ENCODE measurements at regions not wholly inside any gene's neighbourhood (a gene's known extent, or its start where the extent isn't known, plus 50 kb on each side); places are given as distances from the start of the nearest gene placed in this dataset.
A peak's percentile ranks its signal among the peaks of the same experiment; 100 is the strongest.
"Not testable (repeated sequence)": the region's sequence is repeated elsewhere in the genome, so short reads cannot be mapped to it uniquely, and the experiment has no call there.

- Mint-ChIP-seq H3K4me3 (no peak overlapping the region), H3K27ac (no peak overlapping the region), H3K4me1 (no peaks in the 10 kb centered on the region), H3K9me3 (peaks cover 11 to 18% of the 10 kb centered on the region in 2 donors), H3K27me3 (no peaks in the 10 kb centered on the region)
- no peak for DNase-seq
- ATAC-seq = no peak
Measured at GRCh38 chr14:41285186-41285748, 321.4 kb upstream of the LRFN5 start.

DNA sequence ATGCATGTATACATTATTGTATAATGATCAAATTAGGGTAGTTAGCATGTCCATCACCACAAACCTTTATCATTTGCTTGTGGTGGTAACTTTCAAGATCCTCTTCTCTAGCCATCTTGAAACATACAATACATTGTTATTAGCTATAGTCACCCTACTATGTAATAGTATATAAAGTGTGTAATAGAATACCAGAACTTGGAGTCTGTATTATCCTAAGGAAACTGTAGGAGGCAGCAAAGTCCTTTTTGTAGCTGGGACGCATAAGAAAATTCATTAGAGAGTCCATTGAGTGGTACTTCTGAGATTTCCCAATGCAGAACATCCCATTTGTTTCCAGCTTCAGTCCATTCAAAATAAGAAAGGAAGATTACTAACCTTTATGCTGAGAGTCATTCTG, 325.9 kb upstream of the LRFN5 start:
- Mint-ChIP-seq H3K4me1 (no peaks in the 10 kb centered on the region), H3K4me3 (no peak overlapping the region), H3K27me3 (no peaks in the 10 kb centered on the region), H3K27ac (no peak overlapping the region), H3K9me3 (peaks cover 4 to 19% of the 10 kb centered on the region in 2 donors)
- DNase-seq (no peak), ATAC-seq (no peak)

DNA sequence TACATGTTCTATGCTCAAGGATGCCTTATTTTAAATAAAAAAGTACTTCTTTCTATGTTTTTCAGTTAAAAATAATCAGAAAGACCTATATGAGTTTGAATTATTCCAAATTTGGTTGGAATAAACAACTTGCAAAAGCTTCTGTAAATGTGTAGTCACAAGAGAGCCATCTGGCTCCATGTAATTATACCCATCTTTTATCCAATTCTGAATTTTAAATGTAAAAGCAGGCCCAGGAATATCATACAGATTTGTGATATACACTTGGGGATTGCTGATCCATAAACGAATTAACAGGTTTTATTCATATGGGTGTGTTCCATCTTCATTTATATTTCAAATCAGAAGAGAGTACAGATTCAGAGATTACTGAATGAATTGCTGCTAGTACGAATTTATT, 329.2 kb upstream of the LRFN5 start:
- Mint-ChIP-seq H3K27ac (no peak overlapping the region), H3K4me3 (no peak overlapping the region)

GRCh38 chr14:41257476-41257875, 349.2 kb upstream of the LRFN5 start:
- Mint-ChIP-seq H3K4me3 (no peak overlapping the region), H3K4me1 (no peaks in the 10 kb centered on the region), H3K9me3 (peaks cover 0 to 8% of the 10 kb centered on the region in 2 donors), H3K27me3 (no peaks in the 10 kb centered on the region), H3K27ac (no peak overlapping the region)
- DNase-seq = no peak
- no peak for ATAC-seq

More for the DNA sequence above, 329.2 kb upstream of the LRFN5 start:
- no peak for DNase-seq
- Mint-ChIP-seq H3K4me1 (no peaks in the 10 kb centered on the region), H3K9me3 (peaks cover 4 to 19% of the 10 kb centered on the region in 2 donors), H3K27me3 (no peaks in the 10 kb centered on the region)
- ATAC-seq = no peak

- H3K27me3 Mint-ChIP-seq = no peaks in the 10 kb centered on the region
- no peak overlapping the region for H3K27ac Mint-ChIP-seq
- no peak overlapping the region for H3K4me3 Mint-ChIP-seq
- H3K9me3 Mint-ChIP-seq = peaks cover 5 to 15% of the 10 kb centered on the region in 2 donors
- ATAC-seq (no peak), DNase-seq (no peak)
- H3K4me1 Mint-ChIP-seq = no peaks in the 10 kb centered on the region
Measured at GRCh38 chr14:41235466-41235865, 371.2 kb upstream of the LRFN5 start.

GRCh38 chr14:41230683-41231082, 376.0 kb upstream of the LRFN5 start:
- ATAC-seq = no peak
- H3K4me1 Mint-ChIP-seq = no peaks in the 10 kb centered on the region
- DNase-seq = no peak
- H3K27ac Mint-ChIP-seq = no peak overlapping the region
- H3K27me3 Mint-ChIP-seq = no peaks in the 10 kb centered on the region
- H3K9me3 Mint-ChIP-seq = peaks cover 0 to 5% of the 10 kb centered on the region in 2 donors
- no peak overlapping the region for H3K4me3 Mint-ChIP-seq

- Mint-ChIP-seq H3K4me1 (no peaks in the 10 kb centered on the region), H3K4me3 (no peak overlapping the region), H3K27ac (no peak overlapping the region), H3K9me3 (no peaks in the 10 kb centered on the region), H3K27me3 (no peaks in the 10 kb centered on the region)
- DNase-seq = no peak
- no peak for ATAC-seq
Measured at GRCh38 chr14:41229824-41230223, 376.9 kb upstream of the LRFN5 start.

- Mint-ChIP-seq H3K4me1 (no peaks in the 10 kb centered on the region), H3K27me3 (no peaks in the 10 kb centered on the region), H3K27ac (no peak overlapping the region), H3K4me3 (no peak overlapping the region), H3K9me3 (no peaks in the 10 kb centered on the region)
- DNase-seq (no peak), ATAC-seq (no peak)
Measured at GRCh38 chr14:41225433-41225832, 381.2 kb upstream of the LRFN5 start.

DNA sequence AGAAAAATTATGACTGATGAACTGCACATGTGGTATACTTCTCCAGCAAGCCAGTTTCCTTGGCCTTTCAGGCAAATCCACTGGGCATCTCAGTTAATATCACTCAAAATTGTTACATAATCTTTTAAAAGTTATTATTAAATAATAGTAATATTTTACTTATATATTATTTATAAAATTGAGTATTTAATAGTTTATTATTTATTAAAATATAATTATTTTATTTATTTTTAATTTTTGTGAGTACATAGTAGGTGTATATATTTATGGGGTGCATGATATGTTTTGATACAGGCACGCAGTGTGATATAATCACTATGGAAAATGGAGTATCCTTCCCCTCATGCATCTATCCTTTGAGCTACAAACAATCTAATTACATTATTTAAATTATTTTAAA, 384.1 kb upstream of the LRFN5 start:
- Mint-ChIP-seq H3K9me3 (no peaks in the 10 kb centered on the region), H3K27me3 (no peaks in the 10 kb centered on the region), H3K4me1 (no peaks in the 10 kb centered on the region), H3K4me3 (no peak overlapping the region), H3K27ac (no peak overlapping the region)
- ATAC-seq (no peak), DNase-seq (no peak)

DNA sequence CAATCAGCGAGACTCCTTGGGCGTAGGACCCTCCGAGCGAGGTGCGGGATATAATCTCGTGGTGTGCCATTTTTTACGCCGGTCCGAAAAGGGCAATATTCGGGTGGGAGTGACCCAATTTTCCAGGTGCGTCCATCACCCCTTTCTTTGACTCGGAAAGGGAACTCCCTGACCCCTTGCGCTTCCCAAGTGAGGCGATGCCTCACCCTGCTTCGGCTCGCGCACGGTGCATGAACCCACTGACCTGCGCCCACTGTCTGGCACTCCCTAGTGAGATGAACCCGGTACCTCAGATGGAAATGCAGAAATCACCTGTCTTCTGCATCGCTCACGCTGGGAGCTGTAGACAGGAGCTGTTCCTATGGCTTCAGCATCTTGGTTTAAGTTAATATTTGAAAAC, 391.7 kb upstream of the LRFN5 start:
- not testable (repeated sequence) for H3K9me3 Mint-ChIP-seq, H3K4me1 Mint-ChIP-seq, H3K4me3 Mint-ChIP-seq, ATAC-seq, DNase-seq, H3K27ac Mint-ChIP-seq, H3K27me3 Mint-ChIP-seq

DNA sequence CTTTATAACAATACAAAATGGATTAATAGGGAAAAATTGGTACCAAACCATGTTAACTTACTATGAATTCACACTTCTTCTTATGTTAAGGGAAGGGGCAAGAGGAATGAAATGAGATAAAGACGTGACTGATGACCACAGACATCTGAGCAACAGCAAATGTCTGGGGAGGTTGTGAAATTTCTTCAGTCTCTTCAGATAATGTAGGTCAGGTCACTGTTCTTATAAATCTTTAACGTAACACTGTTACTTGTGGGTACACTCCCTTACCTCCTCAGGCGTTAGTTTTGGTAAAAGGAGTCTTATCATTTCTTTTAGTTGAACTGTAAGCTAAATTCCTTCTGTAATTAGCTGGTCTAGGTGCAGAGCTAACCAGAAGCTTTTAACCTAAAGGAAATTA, 405.0 kb upstream of the LRFN5 start:
- Mint-ChIP-seq H3K4me1 (no peaks in the 10 kb centered on the region), H3K27me3 (no peaks in the 10 kb centered on the region), H3K27ac (no peak overlapping the region), H3K4me3 (no peak overlapping the region), H3K9me3 (no peaks in the 10 kb centered on the region)
- ATAC-seq (no peak), DNase-seq (no peak)

GRCh38 chr14:41187868-41188267, 418.8 kb upstream of the LRFN5 start:
- H3K9me3 Mint-ChIP-seq = peaks cover 0 to 5% of the 10 kb centered on the region in 2 donors
- no peak for DNase-seq
- no peak overlapping the region for H3K27ac Mint-ChIP-seq
- H3K4me3 Mint-ChIP-seq = no peak overlapping the region
- H3K4me1 Mint-ChIP-seq = no peaks in the 10 kb centered on the region
- ATAC-seq = no peak
- H3K27me3 Mint-ChIP-seq = no peaks in the 10 kb centered on the region

DNA sequence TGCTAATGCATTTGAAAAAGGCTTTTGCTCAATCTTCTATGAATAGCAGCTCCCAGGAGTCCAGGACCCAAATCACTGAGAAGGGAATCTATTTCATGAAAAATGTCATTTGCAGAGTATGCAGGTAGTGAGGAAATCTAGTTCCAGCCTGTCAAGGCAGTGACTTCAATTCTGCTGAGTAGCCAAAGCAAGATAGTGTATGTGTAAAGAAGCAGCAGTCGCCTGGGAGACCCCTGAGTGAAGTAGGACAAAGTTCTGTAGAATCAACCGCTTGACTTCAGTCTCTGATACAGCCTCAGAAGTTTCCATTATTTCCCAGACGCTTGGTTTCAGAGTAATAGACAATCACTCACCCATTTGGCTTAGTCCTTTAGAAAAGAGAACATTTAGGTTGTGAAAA, 435.6 kb upstream of the LRFN5 start:
- no peak overlapping the region for H3K27ac Mint-ChIP-seq
- peaks cover 0 to 8% of the 10 kb centered on the region in 2 donors for H3K9me3 Mint-ChIP-seq
- no peaks in the 10 kb centered on the region for H3K4me1 Mint-ChIP-seq
- H3K27me3 Mint-ChIP-seq = no peaks in the 10 kb centered on the region
- ATAC-seq = no peak
- H3K4me3 Mint-ChIP-seq = no peak overlapping the region
- no peak for DNase-seq

DNA sequence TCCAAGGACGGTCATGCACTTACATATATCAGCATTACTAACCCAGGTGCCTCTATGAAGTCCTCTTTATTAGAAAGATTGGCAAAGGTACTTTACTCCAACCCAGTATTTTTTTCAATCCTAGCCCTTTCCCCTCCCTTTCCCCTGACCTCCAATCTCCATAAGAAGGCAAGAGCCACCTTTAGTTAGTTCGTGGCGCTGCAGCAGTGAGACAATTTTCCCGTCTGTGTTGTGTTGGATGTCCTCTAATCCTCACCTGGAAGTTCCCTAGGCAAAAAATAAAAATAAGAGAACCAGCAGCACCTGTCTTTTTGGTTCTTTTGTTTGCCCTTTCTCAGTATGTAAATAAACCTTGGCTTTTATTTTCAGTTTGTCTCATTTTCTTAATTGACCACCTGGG, 439.6 kb upstream of the LRFN5 start:
- ATAC-seq = no peak
- DNase-seq = no peak
- H3K4me1 Mint-ChIP-seq = no peaks in the 10 kb centered on the region
- H3K27ac Mint-ChIP-seq = no peak overlapping the region
- peaks cover 0 to 8% of the 10 kb centered on the region in 2 donors for H3K9me3 Mint-ChIP-seq
- no peak overlapping the region for H3K4me3 Mint-ChIP-seq
- H3K27me3 Mint-ChIP-seq = no peaks in the 10 kb centered on the region

DNA sequence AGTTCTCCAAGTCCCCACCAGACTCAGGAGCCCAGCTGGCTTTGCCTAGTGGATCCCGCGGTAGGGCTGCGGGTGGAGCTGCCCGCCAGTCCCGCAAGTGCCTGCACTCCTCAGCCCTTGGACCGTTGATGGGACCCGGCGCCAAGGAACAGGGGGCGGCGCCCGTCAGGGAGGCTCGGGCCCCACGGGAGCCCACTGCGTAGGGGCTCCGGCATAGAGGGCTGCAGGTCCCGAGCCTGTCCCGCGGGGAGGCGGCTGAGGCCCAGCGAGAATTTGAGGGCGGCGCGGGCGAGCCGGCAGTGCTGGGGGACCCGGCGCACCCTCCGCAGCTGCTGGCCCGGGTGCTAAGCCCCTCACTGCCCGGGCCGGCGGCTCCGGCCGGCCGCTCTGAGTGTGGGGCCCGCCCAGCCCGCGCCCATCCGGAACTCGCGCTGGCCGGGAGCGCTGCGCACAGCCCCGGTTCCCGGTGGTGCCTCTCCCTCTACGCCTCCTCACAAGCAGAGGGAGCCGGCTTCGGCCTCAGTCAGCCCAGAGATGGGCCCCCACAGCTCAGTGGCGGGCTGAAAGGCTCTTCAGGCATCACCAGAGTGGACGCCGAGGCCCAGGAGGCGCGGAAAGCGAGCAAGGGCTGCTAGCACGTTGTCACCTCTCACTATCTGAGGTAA, 452.4 kb upstream of the LRFN5 start:
- Mint-ChIP-seq H3K9me3 (peaks cover 0 to 5% of the 10 kb centered on the region in 2 donors), H3K27ac (no peak overlapping the region), H3K4me3 (no peak overlapping the region), H3K4me1 (no peaks in the 10 kb centered on the region), H3K27me3 (no peaks in the 10 kb centered on the region)
- DNase-seq = no peak
- peak; percentile 55 for ATAC-seq

DNA sequence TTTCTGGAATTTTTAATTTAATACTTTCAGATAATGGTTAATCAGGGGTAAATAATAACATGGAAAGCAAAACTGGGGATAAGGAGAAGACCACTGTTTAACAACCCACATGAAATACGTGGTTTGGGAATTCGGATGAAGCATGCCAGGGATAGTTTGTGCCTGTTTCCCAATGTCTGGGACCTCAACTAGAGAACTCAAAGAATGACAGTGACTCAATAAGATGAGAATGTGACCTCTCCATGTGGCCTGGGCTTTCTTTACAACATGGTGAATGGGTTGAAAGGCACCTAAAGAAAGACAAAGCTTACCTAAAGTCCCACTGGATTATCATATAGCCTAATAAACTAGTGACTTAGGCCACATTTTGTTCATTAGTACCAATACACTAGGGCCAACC, 460.3 kb upstream of the LRFN5 start:
- DNase-seq = no peak
- Mint-ChIP-seq H3K4me1 (no peaks in the 10 kb centered on the region), H3K27ac (no peak overlapping the region), H3K4me3 (no peak overlapping the region), H3K9me3 (no peaks in the 10 kb centered on the region), H3K27me3 (no peaks in the 10 kb centered on the region)
- ATAC-seq = no peak

DNA sequence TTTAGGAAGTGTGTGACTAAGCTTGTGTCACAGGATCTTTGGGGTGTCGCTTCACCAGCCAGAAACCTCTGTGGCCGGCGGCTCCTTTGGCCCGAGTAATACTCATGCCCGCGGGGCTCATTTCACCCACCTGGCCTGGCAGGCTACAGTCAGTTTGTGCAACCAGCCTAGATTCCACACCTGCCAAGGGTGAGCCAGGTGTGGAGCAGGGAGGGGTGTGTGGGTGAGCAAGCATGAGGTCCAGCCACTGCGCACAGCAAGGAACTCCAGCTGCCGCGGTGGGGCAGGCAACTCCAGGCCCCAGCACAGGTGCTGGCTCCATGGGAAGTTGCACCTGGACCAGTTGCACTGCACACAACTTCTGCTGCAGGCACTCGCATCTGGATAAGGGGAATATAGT, 462.3 kb upstream of the LRFN5 start:
- DNase-seq = no peak
- H3K4me3 Mint-ChIP-seq = no peak overlapping the region
- H3K4me1 Mint-ChIP-seq = no peaks in the 10 kb centered on the region
- no peaks in the 10 kb centered on the region for H3K27me3 Mint-ChIP-seq
- no peak for ATAC-seq
- no peak overlapping the region for H3K27ac Mint-ChIP-seq
- no peaks in the 10 kb centered on the region for H3K9me3 Mint-ChIP-seq

Measured in stimulated activated naive CD8-positive, alpha-beta T cell treated with anti-CD3 and anti-CD28 coated beads, Interleukin-15, amount 100 ng/mL, for 72 hours (primary cell).